ENCODE measurements at regions not wholly inside any gene's neighbourhood (a gene's known extent, or its start where the extent isn't known, plus 50 kb on each side); places are given as distances from the start of the nearest gene placed in this dataset.

DNA sequence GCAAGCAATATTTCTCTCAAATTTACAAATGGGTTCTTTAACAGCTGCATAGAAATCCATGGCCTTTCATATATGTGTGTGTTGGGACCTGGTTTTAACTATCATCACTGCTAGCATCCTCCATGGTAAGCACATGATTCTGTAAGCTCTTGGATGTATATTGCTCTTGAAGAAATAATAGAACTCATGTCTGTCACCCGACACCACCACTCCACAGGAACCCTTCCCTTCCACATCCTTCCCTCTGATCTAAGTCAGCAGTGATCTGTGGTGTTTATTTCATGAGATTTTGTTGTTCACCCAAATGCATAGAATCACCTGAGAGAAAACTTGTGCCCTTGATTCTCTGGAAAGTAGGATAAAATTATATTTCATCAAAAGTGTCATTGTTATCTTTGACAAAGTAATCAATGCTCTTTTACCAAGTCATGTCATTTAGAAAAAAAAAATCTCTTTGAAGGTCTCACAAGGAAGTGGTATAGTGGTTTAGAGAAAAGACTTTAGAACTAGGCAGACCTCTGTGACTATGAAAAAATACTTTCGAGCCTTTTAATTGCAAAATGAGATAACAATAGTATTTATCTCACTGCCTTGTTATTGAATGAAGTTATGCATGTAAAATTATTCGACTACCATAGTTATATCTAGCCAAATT, 649.8 kb upstream of the SLC35B3 start:
- no peak for DNase-seq
- H3K4me1 ChIP-seq (ENCODE audit: control insufficient read depth, insufficient read depth, low read length), result no peaks in the 10 kb centered on the region
- H3K9me3 ChIP-seq (ENCODE audit: control insufficient read depth, low read depth, low read length), result no peaks in the 10 kb centered on the region
- no peaks in the 10 kb centered on the region for H3K27me3 ChIP-seq (ENCODE audit: control insufficient read depth, insufficient read depth, low read length)
- H3K36me3 ChIP-seq (ENCODE audit: control insufficient read depth, insufficient read depth, low read length), result no peaks in the 10 kb centered on the region
- WGBS (ENCODE audit: insufficient coverage, low lambda C conversion rate), result 60% methylated on average over 1 of the region's 3 CpGs
- no peak overlapping the region for H3K27ac ChIP-seq (ENCODE audit: low read length)
- H3K4me3 ChIP-seq (ENCODE audit: low read length), result no peak overlapping the region

DNA sequence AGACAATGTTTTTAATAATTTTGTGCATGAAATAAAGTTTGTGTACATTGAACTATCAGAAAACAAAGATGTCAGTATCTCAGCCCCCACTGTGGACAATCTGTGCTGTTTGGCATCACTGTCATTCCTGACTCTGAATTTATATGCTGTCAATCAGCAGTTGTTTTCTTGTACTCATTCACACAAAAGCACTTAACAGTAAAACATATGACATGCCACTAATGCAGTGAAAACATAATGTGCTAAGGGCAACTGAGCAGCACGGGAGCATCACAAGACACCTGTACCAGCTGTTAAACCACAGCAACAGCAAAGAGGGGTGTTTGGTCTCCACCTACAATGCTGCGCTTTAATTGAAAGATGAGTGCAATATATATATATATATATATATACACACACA, 647.8 kb upstream of the SLC35B3 start:
- Histone ChIP-seq H3K4me1 (ENCODE audit: control insufficient read depth, insufficient read depth, low read length) (no peaks in the 10 kb centered on the region), H3K27ac (ENCODE audit: low read length) (no peak overlapping the region), H3K36me3 (ENCODE audit: control insufficient read depth, insufficient read depth, low read length) (no peaks in the 10 kb centered on the region), H3K9me3 (ENCODE audit: control insufficient read depth, low read depth, low read length) (no peaks in the 10 kb centered on the region), H3K4me3 (ENCODE audit: low read length) (no peak overlapping the region), H3K27me3 (ENCODE audit: control insufficient read depth, insufficient read depth, low read length) (no peaks in the 10 kb centered on the region)
- no peak for DNase-seq
- WGBS (ENCODE audit: insufficient coverage, low lambda C conversion rate), result no CpG with 5 or more reads among the region's 2 CpGs

DNA sequence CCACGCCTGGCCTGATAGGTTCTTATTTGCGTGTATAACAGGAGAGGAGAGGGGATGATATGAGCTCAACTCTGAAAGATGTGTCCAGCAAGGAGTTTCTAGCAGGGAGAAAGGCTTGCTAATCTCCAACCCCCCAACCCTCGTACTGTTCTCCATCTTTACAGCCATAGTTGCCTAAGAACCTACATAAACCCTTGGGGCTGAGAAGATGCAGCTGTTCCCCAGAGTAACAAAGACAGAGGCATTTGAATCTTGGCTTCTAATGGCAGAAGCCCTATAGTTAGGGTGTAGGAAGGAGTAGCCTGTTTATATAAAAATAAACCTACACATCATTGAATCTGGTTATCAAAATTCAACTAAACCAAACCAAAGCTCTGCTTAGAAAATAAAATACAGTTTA, 631.4 kb upstream of the SLC35B3 start:
- no peaks in the 10 kb centered on the region for H3K27me3 ChIP-seq (ENCODE audit: control insufficient read depth, insufficient read depth, low read length)
- no peaks in the 10 kb centered on the region for H3K9me3 ChIP-seq (ENCODE audit: control insufficient read depth, low read depth, low read length)
- no peak overlapping the region for H3K4me3 ChIP-seq (ENCODE audit: low read length)
- DNase-seq, result no peak
- no peaks in the 10 kb centered on the region for H3K36me3 ChIP-seq (ENCODE audit: control insufficient read depth, insufficient read depth, low read length)
- no peak overlapping the region for H3K27ac ChIP-seq (ENCODE audit: low read length)
- WGBS (ENCODE audit: insufficient coverage, low lambda C conversion rate), result no CpG with 5 or more reads among the region's 3 CpGs
- no peaks in the 10 kb centered on the region for H3K4me1 ChIP-seq (ENCODE audit: control insufficient read depth, insufficient read depth, low read length)

DNA sequence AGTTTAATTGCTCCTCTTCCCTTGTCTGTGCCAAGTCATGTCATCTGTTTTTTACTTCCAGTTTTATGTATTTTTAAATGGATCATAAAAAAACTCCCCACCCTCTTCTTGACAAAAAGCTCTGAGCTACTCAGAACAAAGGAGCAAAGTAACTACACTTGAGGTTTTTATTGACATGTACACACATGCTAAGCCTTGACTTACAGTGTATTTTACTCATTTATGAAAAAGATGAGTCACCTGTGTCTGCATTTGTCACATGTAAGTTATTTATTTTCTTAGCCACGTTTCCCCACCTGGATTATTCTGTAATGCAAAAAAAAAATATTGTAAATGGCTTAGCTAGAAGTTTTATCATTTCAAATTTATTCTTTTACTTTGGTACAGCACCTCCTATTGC, 628.8 kb upstream of the SLC35B3 start:
- Histone ChIP-seq H3K4me1 (ENCODE audit: control insufficient read depth, insufficient read depth, low read length) (no peaks in the 10 kb centered on the region), H3K27ac (ENCODE audit: low read length) (no peak overlapping the region), H3K36me3 (ENCODE audit: control insufficient read depth, insufficient read depth, low read length) (no peaks in the 10 kb centered on the region), H3K4me3 (ENCODE audit: low read length) (no peak overlapping the region), H3K27me3 (ENCODE audit: control insufficient read depth, insufficient read depth, low read length) (no peaks in the 10 kb centered on the region), H3K9me3 (ENCODE audit: control insufficient read depth, low read depth, low read length) (no peaks in the 10 kb centered on the region)
- 50% methylated on average over 1 of the region's 1 CpG for WGBS (ENCODE audit: insufficient coverage, low lambda C conversion rate)
- no peak for DNase-seq

DNA sequence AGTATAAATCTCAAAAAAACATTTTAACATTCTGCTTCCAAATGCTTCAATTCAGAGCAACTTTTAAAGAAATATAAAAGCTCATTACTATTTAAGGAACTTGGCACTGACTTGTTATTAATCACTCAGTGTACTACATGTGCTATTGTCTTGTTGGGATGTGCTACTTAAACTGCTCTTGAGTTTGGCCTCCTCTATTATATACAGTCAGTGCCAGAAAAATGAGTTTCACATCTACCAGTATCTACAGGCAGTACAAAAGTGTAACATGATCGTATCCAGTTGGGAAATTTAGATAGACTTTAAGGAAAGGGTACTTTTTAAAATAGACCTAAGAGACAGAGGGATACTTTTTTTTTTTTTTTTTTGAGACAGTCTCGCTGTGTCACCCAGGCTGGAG, 627.3 kb upstream of the SLC35B3 start:
- no CpG with 5 or more reads among the region's 2 CpGs for WGBS (ENCODE audit: insufficient coverage, low lambda C conversion rate)
- no peak overlapping the region for H3K27ac ChIP-seq (ENCODE audit: low read length)
- no peaks in the 10 kb centered on the region for H3K36me3 ChIP-seq (ENCODE audit: control insufficient read depth, insufficient read depth, low read length)
- no peak overlapping the region for H3K4me3 ChIP-seq (ENCODE audit: low read length)
- H3K4me1 ChIP-seq (ENCODE audit: control insufficient read depth, insufficient read depth, low read length), result no peaks in the 10 kb centered on the region
- H3K9me3 ChIP-seq (ENCODE audit: control insufficient read depth, low read depth, low read length), result no peaks in the 10 kb centered on the region
- DNase-seq, result no peak
- H3K27me3 ChIP-seq (ENCODE audit: control insufficient read depth, insufficient read depth, low read length), result no peaks in the 10 kb centered on the region

DNA sequence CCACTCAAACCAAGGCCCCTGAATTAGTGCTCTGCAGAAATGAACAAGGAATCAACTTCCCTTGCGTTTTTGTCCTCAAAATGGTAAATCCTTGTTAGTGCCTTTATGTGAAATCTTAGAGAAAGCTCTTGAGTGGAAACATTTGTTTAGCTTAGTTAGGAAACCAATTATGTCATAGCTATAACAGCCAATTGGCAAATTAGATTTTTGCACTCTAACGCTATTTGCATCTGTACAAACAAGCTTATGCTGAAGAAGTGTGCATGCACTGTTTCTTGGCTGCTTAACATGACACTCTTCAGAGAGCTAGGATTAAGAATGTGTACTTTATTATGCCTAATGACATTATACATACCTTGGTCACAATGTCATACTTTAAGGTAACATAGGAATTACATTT, 622.6 kb upstream of the SLC35B3 start:
- WGBS (ENCODE audit: insufficient coverage, low lambda C conversion rate), result 67% methylated on average over 1 of the region's 2 CpGs
- Histone ChIP-seq H3K9me3 (ENCODE audit: control insufficient read depth, low read depth, low read length) (no peaks in the 10 kb centered on the region), H3K27me3 (ENCODE audit: control insufficient read depth, insufficient read depth, low read length) (no peaks in the 10 kb centered on the region), H3K27ac (ENCODE audit: low read length) (no peak overlapping the region), H3K4me1 (ENCODE audit: control insufficient read depth, insufficient read depth, low read length) (no peaks in the 10 kb centered on the region), H3K4me3 (ENCODE audit: low read length) (no peak overlapping the region), H3K36me3 (ENCODE audit: control insufficient read depth, insufficient read depth, low read length) (no peaks in the 10 kb centered on the region)
- DNase-seq, result no peak

DNA sequence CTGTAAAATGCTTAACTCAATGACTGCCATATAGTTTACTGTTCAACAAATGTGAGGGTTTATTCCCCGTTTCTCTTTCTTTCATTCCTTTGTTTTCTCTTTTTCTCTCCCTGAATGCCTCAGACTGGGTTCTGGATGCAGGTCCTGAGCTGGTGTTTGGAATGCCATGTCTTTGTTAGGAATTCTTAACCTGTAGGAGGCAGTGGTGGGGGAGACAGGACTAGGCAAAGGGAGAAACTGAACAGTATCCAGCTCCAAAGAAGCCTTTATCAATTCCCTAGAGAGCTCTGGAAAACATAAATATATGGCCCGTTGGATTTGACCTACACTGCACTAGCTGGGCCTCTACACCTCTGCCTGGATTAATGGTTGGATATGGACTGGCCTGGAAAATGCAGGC, 621.2 kb upstream of the SLC35B3 start:
- no peak for DNase-seq
- H3K4me3 ChIP-seq (ENCODE audit: low read length), result no peak overlapping the region
- no peaks in the 10 kb centered on the region for H3K9me3 ChIP-seq (ENCODE audit: control insufficient read depth, low read depth, low read length)
- WGBS (ENCODE audit: insufficient coverage, low lambda C conversion rate), result 63% methylated on average over 1 of the region's 2 CpGs
- no peaks in the 10 kb centered on the region for H3K4me1 ChIP-seq (ENCODE audit: control insufficient read depth, insufficient read depth, low read length)
- H3K27me3 ChIP-seq (ENCODE audit: control insufficient read depth, insufficient read depth, low read length), result no peaks in the 10 kb centered on the region
- H3K36me3 ChIP-seq (ENCODE audit: control insufficient read depth, insufficient read depth, low read length), result no peaks in the 10 kb centered on the region
- H3K27ac ChIP-seq (ENCODE audit: low read length), result no peak overlapping the region

DNA sequence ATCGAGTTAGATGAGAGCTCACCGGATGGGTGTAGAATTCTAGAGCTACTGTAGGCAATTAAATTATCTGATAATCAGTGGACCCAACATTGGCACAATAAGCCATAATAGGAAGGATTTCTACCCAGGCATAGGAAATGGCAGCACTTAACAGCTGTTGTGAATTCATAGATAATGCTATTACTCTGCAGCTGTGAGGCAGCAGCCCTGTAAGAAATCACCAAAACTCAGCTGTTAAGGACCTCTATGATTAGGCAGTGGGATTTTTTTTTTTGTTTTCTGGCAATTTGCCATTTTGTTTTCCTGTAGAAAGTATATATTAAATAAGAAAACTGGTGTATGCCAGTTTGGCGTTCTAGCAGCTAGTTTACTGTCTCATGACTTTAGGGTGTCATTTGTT, 609.1 kb upstream of the SLC35B3 start:
- Histone ChIP-seq H3K9me3 (ENCODE audit: control insufficient read depth, low read depth, low read length) (peaks cover 8% of the 10 kb centered on the region), H3K36me3 (ENCODE audit: control insufficient read depth, insufficient read depth, low read length) (no peaks in the 10 kb centered on the region), H3K4me3 (ENCODE audit: low read length) (no peak overlapping the region), H3K27ac (ENCODE audit: low read length) (no peak overlapping the region), H3K4me1 (ENCODE audit: control insufficient read depth, insufficient read depth, low read length) (no peaks in the 10 kb centered on the region), H3K27me3 (ENCODE audit: control insufficient read depth, insufficient read depth, low read length) (no peaks in the 10 kb centered on the region)
- WGBS (ENCODE audit: insufficient coverage, low lambda C conversion rate), result no CpG with 5 or more reads among the region's 3 CpGs
- DNase-seq, result no peak

DNA sequence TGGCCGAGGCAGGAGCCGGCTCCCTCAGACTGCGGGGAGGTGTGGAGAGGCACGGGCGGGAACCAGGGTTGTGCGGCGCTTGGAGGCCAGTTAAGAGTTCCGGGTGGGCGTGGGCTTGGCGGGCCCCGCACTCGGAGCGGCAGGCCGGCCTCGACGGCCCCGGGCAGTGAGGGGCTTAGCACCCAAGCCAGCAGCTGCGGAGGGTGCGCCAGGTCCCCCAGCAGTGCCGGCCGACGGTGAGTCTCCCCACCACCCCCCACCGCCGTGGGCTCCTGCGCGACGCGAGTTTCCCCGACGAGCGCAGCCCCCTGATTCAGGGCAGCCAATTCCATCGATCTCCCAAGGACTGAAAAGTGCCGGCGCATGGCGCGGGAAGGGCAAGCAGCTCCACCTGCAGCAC, 605.4 kb upstream of the SLC35B3 start:
- H3K9me3 ChIP-seq (ENCODE audit: control insufficient read depth, low read depth, low read length), result peaks cover 8% of the 10 kb centered on the region
- no peak for DNase-seq
- H3K36me3 ChIP-seq (ENCODE audit: control insufficient read depth, insufficient read depth, low read length), result no peaks in the 10 kb centered on the region
- no peak overlapping the region for H3K27ac ChIP-seq (ENCODE audit: low read length)
- H3K4me1 ChIP-seq (ENCODE audit: control insufficient read depth, insufficient read depth, low read length), result no peaks in the 10 kb centered on the region
- H3K27me3 ChIP-seq (ENCODE audit: control insufficient read depth, insufficient read depth, low read length), result no peaks in the 10 kb centered on the region
- no peak overlapping the region for H3K4me3 ChIP-seq (ENCODE audit: low read length)
- no CpG with 5 or more reads among the region's 36 CpGs for WGBS (ENCODE audit: insufficient coverage, low lambda C conversion rate)

DNA sequence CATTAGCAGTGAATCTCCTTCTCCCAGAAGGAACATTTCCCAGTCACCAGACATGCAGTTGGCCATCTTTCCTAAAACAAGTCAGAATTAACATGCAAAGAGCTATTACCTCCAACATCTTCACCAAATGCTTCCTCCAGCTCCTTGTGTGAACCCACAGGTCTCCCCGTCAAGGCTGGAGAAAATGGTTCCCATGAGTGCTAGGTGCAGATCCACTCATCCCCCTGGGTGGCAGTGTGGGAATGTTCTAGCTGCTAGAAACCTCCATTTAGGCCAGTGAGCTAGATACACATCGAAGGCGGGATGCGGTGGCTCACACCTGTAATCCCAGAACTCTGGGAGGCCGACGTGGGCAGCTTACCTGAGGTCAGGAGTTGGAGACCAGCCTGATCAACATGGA, 603.9 kb upstream of the SLC35B3 start:
- H3K27ac ChIP-seq (ENCODE audit: low read length), result no peak overlapping the region
- WGBS (ENCODE audit: insufficient coverage, low lambda C conversion rate), result no CpG with 5 or more reads among the region's 6 CpGs
- H3K36me3 ChIP-seq (ENCODE audit: control insufficient read depth, insufficient read depth, low read length), result no peaks in the 10 kb centered on the region
- no peak overlapping the region for H3K4me3 ChIP-seq (ENCODE audit: low read length)
- H3K4me1 ChIP-seq (ENCODE audit: control insufficient read depth, insufficient read depth, low read length), result no peaks in the 10 kb centered on the region
- peaks cover 8% of the 10 kb centered on the region for H3K9me3 ChIP-seq (ENCODE audit: control insufficient read depth, low read depth, low read length)
- no peaks in the 10 kb centered on the region for H3K27me3 ChIP-seq (ENCODE audit: control insufficient read depth, insufficient read depth, low read length)
- no peak for DNase-seq

DNA sequence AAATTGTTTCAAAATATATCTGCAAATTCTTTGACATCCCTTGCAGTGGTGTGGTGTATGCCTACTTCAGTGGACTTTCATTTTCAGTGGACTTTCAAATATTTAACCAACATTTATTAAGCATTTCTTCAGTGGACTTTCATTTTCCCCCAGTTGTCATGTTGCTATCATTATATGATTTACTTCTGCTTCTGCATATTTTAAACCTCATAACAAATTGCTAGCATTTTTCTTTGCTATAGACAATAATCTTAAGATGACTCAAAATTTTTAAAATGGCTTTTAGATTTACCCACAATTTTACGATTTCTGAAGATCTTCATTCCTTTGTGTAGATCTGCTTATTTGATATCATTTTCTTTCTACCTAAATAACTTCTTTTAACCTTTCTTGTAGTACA, 592.7 kb upstream of the SLC35B3 start:
- no peak for DNase-seq
- no peak overlapping the region for H3K27ac ChIP-seq (ENCODE audit: low read length)
- H3K36me3 ChIP-seq (ENCODE audit: control insufficient read depth, insufficient read depth, low read length), result no peaks in the 10 kb centered on the region
- no peaks in the 10 kb centered on the region for H3K4me1 ChIP-seq (ENCODE audit: control insufficient read depth, insufficient read depth, low read length)
- no peak overlapping the region for H3K4me3 ChIP-seq (ENCODE audit: low read length)
- 100% methylated on average over 1 of the region's 1 CpG for WGBS (ENCODE audit: insufficient coverage, low lambda C conversion rate)
- no peaks in the 10 kb centered on the region for H3K27me3 ChIP-seq (ENCODE audit: control insufficient read depth, insufficient read depth, low read length)
- no peaks in the 10 kb centered on the region for H3K9me3 ChIP-seq (ENCODE audit: control insufficient read depth, low read depth, low read length)
